ENCODE measurements at regions not wholly inside any gene's neighbourhood (a gene's known extent, or its start where the extent isn't known, plus 50 kb on each side); places are given as distances from the start of the nearest gene placed in this dataset.

GRCh38 chr6:126770176-126770575 lies 348.3 kb upstream of the RSPO3 start:
- TF ChIP-seq CTCF (IDR thresholded peaks at IDR 0.05), result no peak
- no peak for TF ChIP-seq POLR2AphosphoS5 (IDR thresholded peaks at IDR 0.05; ENCODE audit: insufficient read depth in 1 of 2, low read depth in 1 of 2)
- TF ChIP-seq POLR2A (IDR thresholded peaks at IDR 0.05), result no peak
- H3K27ac ChIP-seq, result no peak overlapping the region
- intact Hi-C loops (cut with DNase I), result no loop called here
- H3K27me3 ChIP-seq, result no peaks in the 10 kb centered on the region
- no peaks in the 10 kb centered on the region for H3K4me1 ChIP-seq
- H3K9me3 ChIP-seq, result no peaks in the 10 kb centered on the region
- no peaks in the 10 kb centered on the region for H3K36me3 ChIP-seq
- H3K4me3 ChIP-seq, result no peak overlapping the region
- DNase-seq (ENCODE audit: extremely low spot score in 2 of 2), result no peak

GRCh38 chr6:126773112-126773805 lies 345.2 kb upstream of the RSPO3 start:
- Histone ChIP-seq H3K4me1 (no peaks in the 10 kb centered on the region), H3K4me3 (no peak overlapping the region), H3K27ac (no peak overlapping the region), H3K36me3 (no peaks in the 10 kb centered on the region), H3K27me3 (no peaks in the 10 kb centered on the region), H3K9me3 (no peaks in the 10 kb centered on the region)
- DNase-seq (ENCODE audit: extremely low spot score in 2 of 2), result no peak
- intact Hi-C loops (cut with DNase I), result no loop called here
- TF ChIP-seq CTCF (IDR thresholded peaks at IDR 0.05) (no peak), POLR2AphosphoS5 (IDR thresholded peaks at IDR 0.05; ENCODE audit: insufficient read depth in 1 of 2, low read depth in 1 of 2) (no peak), POLR2A (IDR thresholded peaks at IDR 0.05) (no peak)

- Histone ChIP-seq H3K36me3 (no peaks in the 10 kb centered on the region), H3K4me3 (no peak overlapping the region), H3K27ac (no peak overlapping the region), H3K4me1 (no peaks in the 10 kb centered on the region), H3K9me3 (no peaks in the 10 kb centered on the region), H3K27me3 (no peaks in the 10 kb centered on the region)
- TF ChIP-seq POLR2A (IDR thresholded peaks at IDR 0.05) (no peak), CTCF (IDR thresholded peaks at IDR 0.05) (no peak), POLR2AphosphoS5 (IDR thresholded peaks at IDR 0.05; ENCODE audit: insufficient read depth in 1 of 2, low read depth in 1 of 2) (no peak)
- no peak for DNase-seq (ENCODE audit: extremely low spot score in 2 of 2)
- intact Hi-C loops (cut with DNase I), result no loop called here
Measured at GRCh38 chr6:126779331-126779730, 339.1 kb upstream of the RSPO3 start.

GRCh38 chr6:126781582-126781981 lies 336.9 kb upstream of the RSPO3 start:
- TF ChIP-seq CTCF (IDR thresholded peaks at IDR 0.05) (no peak), POLR2A (IDR thresholded peaks at IDR 0.05) (no peak), POLR2AphosphoS5 (IDR thresholded peaks at IDR 0.05; ENCODE audit: insufficient read depth in 1 of 2, low read depth in 1 of 2) (no peak)
- H3K4me1 ChIP-seq, result no peaks in the 10 kb centered on the region
- intact Hi-C loops (cut with DNase I), result no loop called here
- H3K36me3 ChIP-seq, result no peaks in the 10 kb centered on the region
- no peaks in the 10 kb centered on the region for H3K9me3 ChIP-seq
- no peak overlapping the region for H3K4me3 ChIP-seq
- H3K27me3 ChIP-seq, result no peaks in the 10 kb centered on the region
- no peak overlapping the region for H3K27ac ChIP-seq
- no peak for DNase-seq (ENCODE audit: extremely low spot score in 2 of 2)

GRCh38 chr6:126784161-126784790 lies 334.2 kb upstream of the RSPO3 start:
- intact Hi-C loops (cut with DNase I), result no loop called here
- no peak for DNase-seq (ENCODE audit: extremely low spot score in 2 of 2)
- H3K4me3 ChIP-seq, result no peak overlapping the region
- no peak overlapping the region for H3K27ac ChIP-seq
- TF ChIP-seq CTCF (IDR thresholded peaks at IDR 0.05) (no peak), POLR2AphosphoS5 (IDR thresholded peaks at IDR 0.05; ENCODE audit: insufficient read depth in 1 of 2, low read depth in 1 of 2) (no peak), POLR2A (IDR thresholded peaks at IDR 0.05) (no peak)
- H3K27me3 ChIP-seq, result no peaks in the 10 kb centered on the region
- no peaks in the 10 kb centered on the region for H3K9me3 ChIP-seq
- no peaks in the 10 kb centered on the region for H3K36me3 ChIP-seq
- H3K4me1 ChIP-seq, result no peaks in the 10 kb centered on the region
